H1 (cell line): ENCODE measurements at regions not wholly inside any gene's neighbourhood (a gene's known extent, or its start where the extent isn't known, plus 50 kb on each side); places are given as distances from the start of the nearest gene placed in this dataset.

Experiments
- CTCF ChIP-seq, 3 experiments: IDR thresholded peaks; 1 replicate in 2 of 3; 2 replicates in 1 of 3; pipeline versions ENCODE4 v1.5.1 to v1.6.1; 2011; ENCODE audit warnings: low read length in 3 of 3, mild to moderate bottlenecking in 3 of 3, inconsistent platforms in 2 of 3, low read depth in 1 of 3, moderate library complexity in 1 of 3; ENCODE audit not compliant: insufficient read depth in 1 of 3; ENCODE audit errors: control extremely low read depth in 1 of 3
- EGR1 ChIP-seq: IDR thresholded peaks from 2 replicates; pipeline ENCODE4 v1.6.1; 2011; ENCODE audit warnings: low read depth, low read length, borderline replicate concordance
- EP300 ChIP-seq, 2 experiments: IDR thresholded peaks; 1 replicate in 1 of 2; 2 replicates in 1 of 2; pipeline ENCODE4 v1.6.1; 2011 to 2012; ENCODE audit warnings: low read depth in 2 of 2, low read length in 2 of 2, mild to moderate bottlenecking in 2 of 2, borderline replicate concordance in 1 of 2, inconsistent platforms in 1 of 2, moderate library complexity in 1 of 2
- EZH2 ChIP-seq: fragments of 200-600 bp; sonication (generic); IDR thresholded peaks from 2 replicates; pipeline ENCODE4 v1.7.1; 2012; ENCODE audit warnings: low read depth, mild to moderate bottlenecking, moderate library complexity, low read length, inconsistent platforms; ENCODE audit not compliant: severe bottlenecking
- FOSL1 ChIP-seq: IDR thresholded peaks from 2 replicates; pipeline ENCODE4 v1.6.1; 2011; ENCODE audit warnings: mild to moderate bottlenecking, low read depth, low read length, moderate library complexity; ENCODE audit not compliant: insufficient read depth
- GABPA ChIP-seq: IDR thresholded peaks from 2 replicates; pipeline ENCODE4 v1.6.1; 2011; ENCODE audit warnings: mild to moderate bottlenecking, low read length, moderate library complexity, borderline replicate concordance; ENCODE audit not compliant: insufficient read depth
- HDAC2 ChIP-seq, 2 experiments: fragments of 300-600 bp in 1 of 2; sonication (generic) in 1 of 2; IDR thresholded peaks; 2 replicates each; pipeline ENCODE4 v1.6.1; 2011 to 2012; ENCODE audit warnings: low read depth in 2 of 2, low read length in 2 of 2, mild to moderate bottlenecking in 2 of 2, moderate library complexity in 2 of 2, borderline replicate concordance in 1 of 2, inconsistent platforms in 1 of 2
- JUND ChIP-seq: IDR thresholded peaks from 2 replicates; pipeline ENCODE4 v1.6.1; 2011; ENCODE audit warnings: mild to moderate bottlenecking, improper control_type of control experiment, low read length
- MAFK ChIP-seq: IDR thresholded peaks from 2 replicates; pipeline ENCODE4 v1.6.1; 2012; ENCODE audit warnings: low read depth, mild to moderate bottlenecking, improper control_type of control experiment, low read length
- NRF1 ChIP-seq: IDR thresholded peaks from 2 replicates; pipeline ENCODE4 v1.6.1; 2011; ENCODE audit warnings: mild to moderate bottlenecking, low read depth, low read length, improper control_type of control experiment
- RAD21 ChIP-seq, 2 experiments: IDR thresholded peaks in 1 of 2; conservative IDR thresholded peaks in 1 of 2; 2 replicates each; pipeline ENCODE4 v1.6.1; 2011; ENCODE audit warnings: low read depth in 2 of 2, low read length in 2 of 2, improper control_type of control experiment in 1 of 2, inconsistent platforms in 1 of 2, mild to moderate bottlenecking in 1 of 2, moderate library complexity in 1 of 2
- RNF2 ChIP-seq: fragments of 200-900, 300-1000 bp; sonication (generic); IDR thresholded peaks from 2 replicates; pipeline ENCODE4 v1.7.1; 2016; ENCODE audit warnings: borderline replicate concordance, low read depth, mild to moderate bottlenecking, antibody characterized with exemption, low read length; ENCODE audit not compliant: poor library complexity, severe bottlenecking; ENCODE audit errors: missing control alignments
- SP1 ChIP-seq: IDR thresholded peaks from 2 replicates; pipeline ENCODE4 v1.6.1; 2011; ENCODE audit warnings: low read depth, low read length
- SUZ12 ChIP-seq: fragments of 200-600 bp; sonication (generic); IDR thresholded peaks from 2 replicates; pipeline ENCODE4 v1.6.1; 2012; ENCODE audit warnings: mild to moderate bottlenecking, inconsistent platforms, low read length, moderate library complexity, mixed read lengths

GRCh38 chr12:34388636-34389377 lies 366.5 kb downstream of the ALG10 start:
- TF ChIP-seq CTCF (IDR thresholded peaks at IDR 0.05; ENCODE audit: control extremely low read depth in 1 of 3, insufficient read depth in 1 of 3, low read depth in 1 of 3, low read length in 3 of 3) (no peak), RAD21 (IDR thresholded peaks at IDR 0.05 in 1 of 2, conservative IDR thresholded peaks at IDR 0.05 in 1 of 2; ENCODE audit: low read depth in 2 of 2, low read length in 2 of 2) (no peak), EP300 (IDR thresholded peaks at IDR 0.05; ENCODE audit: borderline replicate concordance in 1 of 2, low read depth in 2 of 2, low read length in 2 of 2) (no peak), MAFK (no peak), EZH2 (no peak), SP1 (no peak), FOSL1 (no peak), SUZ12 (no peak), EGR1 (no peak), RNF2 (no peak), NRF1 (no peak), GABPA (no peak), JUND (no peak), HDAC2 (IDR thresholded peaks at IDR 0.05; ENCODE audit: borderline replicate concordance in 1 of 2, low read depth in 2 of 2, low read length in 2 of 2) (no peak)
